HCT116 (cell line): ENCODE measurements at regions not wholly inside any gene's neighbourhood (a gene's known extent, or its start where the extent isn't known, plus 50 kb on each side); places are given as distances from the start of the nearest gene placed in this dataset.

Experiments used
- ATAC-seq: fragments of 200-7000 bp; cut with Tn5 transposase; 2 replicates; pipeline ENCODE4 v1.9.1; 2020; ENCODE audit warnings: mild to moderate bottlenecking, moderate library complexity
- BruUV-seq: library from RNA; stranded (reverse); fragments of 400-500 nt; replicated peaks from 2 replicates; lab custom pipeline; 2021; lab: Mats Ljungman, UMichigan
- CTCF ChIA-PET: fragments of 300-600 bp; sonication (Branson Sonifier 250); formaldehyde crosslinking; loops from one replicate; lab custom pipeline; 2021; ENCODE audit warnings: antibody characterized with exemption; lab: Charles Lee
- POLR2A ChIA-PET: fragments of 300-600, 350-600 bp; sonication (Branson Sonifier 250); formaldehyde crosslinking; loops from one replicate; lab custom pipeline; 2021; ENCODE audit warnings: antibody characterized with exemption; lab: Charles Lee
- RAD21 ChIA-PET, 2 experiments: fragments of 300-600 bp; sonication (Branson Sonifier 250); formaldehyde crosslinking; loops; one replicate each; lab custom pipeline; 2023; ENCODE audit warnings: low total read pairs in 2 of 2; ENCODE audit not compliant: uncharacterized antibody in 2 of 2, unreplicated experiment in 2 of 2, low non-redundant PET in 1 of 2; lab: Charles Lee
- DNase-seq: peaks from one replicate; pipeline ENCODE4 v3.0.0-alpha.2; 2010; ENCODE audit warnings: low read depth, low spot score
- H2AFZ ChIP-seq: fragments of 200-600 bp; shearing (Covaris generic), sonication (generic); 2 replicates; pipeline ENCODE4 v1.6.1; 2017; ENCODE audit warnings: low read depth, mixed run types, mixed read lengths, antibody characterized with exemption, low read length; ENCODE audit not compliant: poor library complexity, severe bottlenecking
- H3K27ac ChIP-seq: 2 replicates; pipeline ENCODE4 v1.5.1; 2012; ENCODE audit warnings: low read depth, low read length
- H3K27me3 ChIP-seq: fragments of 200-600 bp; sonication (generic); 2 replicates; pipeline ENCODE4 v1.6.1; 2016; ENCODE audit warnings: mixed run types, low read length, mixed read lengths; ENCODE audit not compliant: insufficient read depth
- H3K36me3 ChIP-seq, 2 experiments: fragments of 200-500 bp in 1 of 2; fragments of 200-600 bp in 1 of 2; sonication (Bioruptor generic) in 1 of 2; sonication (generic) in 1 of 2; 2 replicates each; pipeline versions ENCODE4 v1.5.1 to v1.6.1; 2014 to 2016; ENCODE audit warnings: low read length in 2 of 2, inconsistent platforms in 1 of 2, mixed read lengths in 1 of 2, mixed run types in 1 of 2; ENCODE audit not compliant: insufficient read depth in 2 of 2, control insufficient read depth in 1 of 2
- H3K4me1 ChIP-seq, 2 experiments: fragments of 200-600 bp in 1 of 2; sonication (generic) in 1 of 2; 2 replicates each; pipeline versions ENCODE4 v1.5.1 to v1.6.1; 2012 to 2017; ENCODE audit warnings: low read length in 2 of 2, inconsistent platforms in 1 of 2, mild to moderate bottlenecking in 1 of 2, mixed read lengths in 1 of 2, mixed run types in 1 of 2, moderate library complexity in 1 of 2; ENCODE audit not compliant: insufficient read depth in 2 of 2, control insufficient read depth in 1 of 2
- H3K4me2 ChIP-seq: fragments of 200-600 bp; sonication (generic); 2 replicates; pipeline ENCODE4 v1.6.1; 2017; ENCODE audit warnings: mixed run types, low read length, mixed read lengths
- H3K4me3 ChIP-seq, 2 experiments: fragments of 200-600 bp in 1 of 2; sonication (generic) in 1 of 2; replicated peaks in 1 of 2; 2 replicates each; pipeline ENCODE4 v1.5.1; 2011 to 2016; ENCODE audit warnings: low read length in 2 of 2, control low read depth in 1 of 2, low read depth in 1 of 2, mild to moderate bottlenecking in 1 of 2, mixed read lengths in 1 of 2, mixed run types in 1 of 2
- H3K79me2 ChIP-seq: fragments of 200-600 bp; sonication (generic); 2 replicates; pipeline ENCODE4 v1.6.1; 2017; ENCODE audit warnings: mild to moderate bottlenecking, mixed run types, low read length, moderate library complexity, mixed read lengths; ENCODE audit not compliant: insufficient read depth
- H3K9ac ChIP-seq: fragments of 200-600 bp; sonication (generic); 2 replicates; pipeline ENCODE4 v1.6.1; 2016; ENCODE audit warnings: low read length, mixed read lengths
- H3K9me2 ChIP-seq: fragments of 200-600 bp; sonication (generic), shearing (Covaris generic); 2 replicates; pipeline ENCODE4 v1.6.1; 2017; ENCODE audit warnings: mixed run types, mild to moderate bottlenecking, moderate library complexity; ENCODE audit not compliant: insufficient read depth
- H3K9me3 ChIP-seq, 2 experiments: fragments of 200-500 bp in 1 of 2; fragments of 200-600 bp in 1 of 2; sonication (Bioruptor generic) in 1 of 2; sonication (generic) in 1 of 2; 2 replicates each; pipeline ENCODE4 v1.6.1; 2014 to 2017; ENCODE audit warnings: low read length in 2 of 2, mixed read lengths in 2 of 2, inconsistent platforms in 1 of 2, low read depth in 1 of 2, mild to moderate bottlenecking in 1 of 2, mixed run types in 1 of 2, moderate library complexity in 1 of 2; ENCODE audit not compliant: control insufficient read depth in 1 of 2, insufficient read depth in 1 of 2
- H4K20me1 ChIP-seq: fragments of 200-600 bp; sonication (generic), shearing (Covaris generic); 2 replicates; pipeline ENCODE4 v1.6.1; 2017; ENCODE audit warnings: mixed run types, mild to moderate bottlenecking, moderate library complexity; ENCODE audit not compliant: insufficient read depth
- CBX3 ChIP-seq: IDR thresholded peaks from 2 replicates; pipeline ENCODE4 v1.6.1; 2012; ENCODE audit warnings: low read depth
- CEBPB ChIP-seq: IDR thresholded peaks from 2 replicates; pipeline ENCODE4 v1.6.1; 2012; ENCODE audit warnings: low read depth
- EZH2 ChIP-seq: fragments of 200-600 bp; sonication (generic); IDR thresholded peaks from 2 replicates; pipeline ENCODE4 v1.6.1; 2017; ENCODE audit warnings: antibody characterized with exemption, mixed run types
- FOSL1 ChIP-seq: IDR thresholded peaks from 2 replicates; pipeline ENCODE4 v1.6.1; 2012; ENCODE audit warnings: low read depth
- POLR2AphosphoS5 ChIP-seq: IDR thresholded peaks from 2 replicates; pipeline ENCODE4 v1.6.1; 2011; ENCODE audit warnings: mild to moderate bottlenecking, low read depth, low read length, moderate library complexity
- SIN3A ChIP-seq: IDR thresholded peaks from 2 replicates; pipeline ENCODE4 v1.6.1; 2012; ENCODE audit warnings: low read depth
- SP1 ChIP-seq: IDR thresholded peaks from 2 replicates; pipeline ENCODE4 v1.6.1; 2012; ENCODE audit warnings: low read depth
- SRF ChIP-seq: IDR thresholded peaks from 2 replicates; pipeline ENCODE4 v1.6.1; 2012; ENCODE audit warnings: low read depth
- TCF7L2 ChIP-seq: IDR thresholded peaks from 2 replicates; pipeline ENCODE4 v1.7.0; 2011; ENCODE audit warnings: borderline replicate concordance, inconsistent platforms; ENCODE audit not compliant: insufficient read depth, insufficient read length; ENCODE audit errors: extremely low read depth
- ZFX ChIP-seq: fragments of 450-650 bp; IDR thresholded peaks from 2 replicates; pipeline ENCODE4 v1.6.1; 2017
- ZNF274 ChIP-seq: fragments of 200-500 bp; sonication (Bioruptor generic); IDR thresholded peaks from 2 replicates; pipeline ENCODE4 v1.6.1; 2014; ENCODE audit warnings: mild to moderate bottlenecking, low read depth, low read length, inconsistent platforms
- intact Hi-C: fragments of 100-400 bp; cut with micrococcal nuclease; formaldehyde crosslinking; loops from 2 replicates; pipeline ENCODE4 v1.10.0; 2022
- TF ChIP-seq, protein P1 (sequence below): IDR thresholded peaks from 2 replicates; pipeline ENCODE4 v1.6.1; 2012; ENCODE audit warnings: low read depth
- TF ChIP-seq, protein P2 (sequence below): IDR thresholded peaks from 2 replicates; pipeline ENCODE4 v1.6.1; 2012

DNA sequence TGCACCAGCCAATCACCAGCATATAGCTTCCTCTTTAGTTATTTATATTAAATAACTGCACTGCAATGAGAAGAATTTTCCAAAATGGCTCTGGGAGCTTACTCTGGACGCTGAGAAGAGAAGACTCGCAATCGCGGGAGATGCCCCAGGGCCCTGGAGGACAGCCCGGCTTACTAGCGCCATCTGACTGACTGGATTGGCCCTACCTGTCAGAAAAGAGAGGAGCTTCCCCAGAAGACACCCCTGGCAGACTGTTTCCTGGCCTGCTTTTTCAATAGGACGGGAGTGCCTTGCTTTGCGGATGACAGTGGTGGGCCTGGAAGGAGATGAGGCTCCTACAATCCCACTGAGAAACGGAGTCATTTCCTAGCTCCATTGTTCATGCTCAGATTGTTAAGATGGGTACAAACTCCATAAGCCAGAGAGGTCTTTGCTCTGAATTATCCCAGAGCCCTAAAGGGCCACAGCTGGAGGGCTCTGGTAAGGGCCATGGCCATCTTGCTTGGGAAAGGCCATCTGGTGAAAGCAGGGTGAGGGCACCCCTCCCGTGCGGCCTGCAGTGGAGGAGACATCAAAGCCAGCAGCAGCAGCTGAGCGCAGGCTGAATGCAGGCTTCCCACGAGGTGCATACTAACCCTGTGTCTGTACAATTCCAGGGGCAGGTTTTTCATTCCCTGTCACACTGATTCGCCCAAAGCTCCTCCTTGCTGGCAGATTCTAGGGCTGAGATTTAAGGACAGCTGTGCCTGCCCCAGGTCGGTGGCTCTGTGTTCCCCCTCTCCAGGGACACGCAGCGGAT is 92.1 kb downstream of the GALR1 start:
- ATAC-seq (no peak), DNase-seq (no peak)
- H2AFZ ChIP-seq, result no peak overlapping the region
- no peak overlapping the region for H3K4me2 ChIP-seq
- H3K79me2 ChIP-seq, result no peaks in the 10 kb centered on the region
- ChIA-PET RAD21 (no interaction called here), POLR2A (interaction anchor here (0.6 kb wide), 1 partner anchor 212 kb away, joined by 4 read pairs; no protein-coding TSS in a partner anchor), CTCF (no interaction called here)
- no TSS peak for BruUV-seq
- no peak for TF ChIP-seq CEBPB
- no peak for TF ChIP-seq EZH2
- no peak for TF ChIP-seq POLR2AphosphoS5
- TF ChIP-seq FOSL1, result no peak
- no peak for TF ChIP-seq SRF
- TF ChIP-seq SP1, result no peak
- TF ChIP-seq, protein P1, sequence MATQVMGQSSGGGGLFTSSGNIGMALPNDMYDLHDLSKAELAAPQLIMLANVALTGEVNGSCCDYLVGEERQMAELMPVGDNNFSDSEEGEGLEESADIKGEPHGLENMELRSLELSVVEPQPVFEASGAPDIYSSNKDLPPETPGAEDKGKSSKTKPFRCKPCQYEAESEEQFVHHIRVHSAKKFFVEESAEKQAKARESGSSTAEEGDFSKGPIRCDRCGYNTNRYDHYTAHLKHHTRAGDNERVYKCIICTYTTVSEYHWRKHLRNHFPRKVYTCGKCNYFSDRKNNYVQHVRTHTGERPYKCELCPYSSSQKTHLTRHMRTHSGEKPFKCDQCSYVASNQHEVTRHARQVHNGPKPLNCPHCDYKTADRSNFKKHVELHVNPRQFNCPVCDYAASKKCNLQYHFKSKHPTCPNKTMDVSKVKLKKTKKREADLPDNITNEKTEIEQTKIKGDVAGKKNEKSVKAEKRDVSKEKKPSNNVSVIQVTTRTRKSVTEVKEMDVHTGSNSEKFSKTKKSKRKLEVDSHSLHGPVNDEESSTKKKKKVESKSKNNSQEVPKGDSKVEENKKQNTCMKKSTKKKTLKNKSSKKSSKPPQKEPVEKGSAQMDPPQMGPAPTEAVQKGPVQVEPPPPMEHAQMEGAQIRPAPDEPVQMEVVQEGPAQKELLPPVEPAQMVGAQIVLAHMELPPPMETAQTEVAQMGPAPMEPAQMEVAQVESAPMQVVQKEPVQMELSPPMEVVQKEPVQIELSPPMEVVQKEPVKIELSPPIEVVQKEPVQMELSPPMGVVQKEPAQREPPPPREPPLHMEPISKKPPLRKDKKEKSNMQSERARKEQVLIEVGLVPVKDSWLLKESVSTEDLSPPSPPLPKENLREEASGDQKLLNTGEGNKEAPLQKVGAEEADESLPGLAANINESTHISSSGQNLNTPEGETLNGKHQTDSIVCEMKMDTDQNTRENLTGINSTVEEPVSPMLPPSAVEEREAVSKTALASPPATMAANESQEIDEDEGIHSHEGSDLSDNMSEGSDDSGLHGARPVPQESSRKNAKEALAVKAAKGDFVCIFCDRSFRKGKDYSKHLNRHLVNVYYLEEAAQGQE, result no peak
- TF ChIP-seq SIN3A, result no peak
- TF ChIP-seq ZFX, result no peak
- no peak for TF ChIP-seq TCF7L2
- TF ChIP-seq ZNF274, result no peak
- TF ChIP-seq CBX3, result no peak
- TF ChIP-seq, protein P2, sequence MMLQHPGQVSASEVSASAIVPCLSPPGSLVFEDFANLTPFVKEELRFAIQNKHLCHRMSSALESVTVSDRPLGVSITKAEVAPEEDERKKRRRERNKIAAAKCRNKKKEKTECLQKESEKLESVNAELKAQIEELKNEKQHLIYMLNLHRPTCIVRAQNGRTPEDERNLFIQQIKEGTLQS, result no peak
- no peak overlapping the region for H3K9ac ChIP-seq
- no peak overlapping the region for H3K4me3 ChIP-seq
- no peaks in the 10 kb centered on the region for H3K36me3 ChIP-seq
- H4K20me1 ChIP-seq, result no peaks in the 10 kb centered on the region
- H3K9me3 ChIP-seq, result no peaks in the 10 kb centered on the region
- H3K27me3 ChIP-seq, result peaks cover 5% of the 10 kb centered on the region; the same call in 1 of the 2 replicates
- no peaks in the 10 kb centered on the region for H3K4me1 ChIP-seq
- no peaks in the 10 kb centered on the region for H3K9me2 ChIP-seq
- H3K27ac ChIP-seq, result no peak overlapping the region
- intact Hi-C loops, result no loop called here
